Karpas-422 (cell line): ENCODE measurements at regions not wholly inside any gene's neighbourhood (a gene's known extent, or its start where the extent isn't known, plus 50 kb on each side); places are given as distances from the start of the nearest gene placed in this dataset.
A peak's percentile ranks its signal among the peaks of the same experiment; 100 is the strongest.

Experiments used
- DNase-seq: peaks from one replicate; pipeline ENCODE4 v3.0.0-alpha.2; 2015
- H2AFZ ChIP-seq: fragments of 200-600 bp; sonication (generic); 2 replicates; pipeline ENCODE4 v1.6.1; 2014; ENCODE audit warnings: antibody characterized with exemption, low read length, mixed read lengths
- H3K27ac ChIP-seq: fragments of 200-600 bp; sonication (generic); 2 replicates; pipeline ENCODE4 v1.5.1; 2014; ENCODE audit warnings: mild to moderate bottlenecking, low read length, moderate library complexity
- H3K27me3 ChIP-seq: fragments of 200-600 bp; sonication (generic); 2 replicates; pipeline ENCODE4 v1.6.1; 2014; ENCODE audit warnings: low read length, mixed read lengths
- H3K36me3 ChIP-seq: fragments of 200-600 bp; sonication (generic); 2 replicates; pipeline ENCODE4 v1.6.1; 2014; ENCODE audit warnings: low read length, mixed read lengths; ENCODE audit not compliant: insufficient read depth
- H3K4me1 ChIP-seq: fragments of 200-600 bp; sonication (generic); 2 replicates; pipeline ENCODE4 v1.6.1; 2014; ENCODE audit warnings: mild to moderate bottlenecking, low read length, mixed read lengths
- H3K4me2 ChIP-seq: fragments of 200-600 bp; sonication (generic); 2 replicates; pipeline ENCODE4 v1.6.1; 2014; ENCODE audit warnings: low read length, low read depth, mild to moderate bottlenecking; ENCODE audit not compliant: poor library complexity, severe bottlenecking
- H3K4me3 ChIP-seq: fragments of 200-600 bp; sonication (generic); 2 replicates; pipeline ENCODE4 v1.5.1; 2014; ENCODE audit warnings: mild to moderate bottlenecking, antibody characterized with exemption, low read length, mixed read lengths
- H3K79me2 ChIP-seq: fragments of 200-600 bp; sonication (generic); 2 replicates; pipeline ENCODE4 v1.6.1; 2014; ENCODE audit warnings: mild to moderate bottlenecking, low read length, mixed read lengths
- H3K9ac ChIP-seq: fragments of 200-600 bp; sonication (generic); 2 replicates; pipeline ENCODE4 v1.6.0; 2014; ENCODE audit warnings: low read length
- H3K9me2 ChIP-seq: fragments of 200-600 bp; sonication (generic), shearing (Covaris generic); replicated peaks from 2 replicates; pipeline ENCODE4 v1.6.0; 2014; ENCODE audit warnings: mild to moderate bottlenecking, low read length, moderate library complexity; ENCODE audit not compliant: insufficient read depth
- H3K9me3 ChIP-seq: fragments of 300-700, 200-600 bp; sonication (generic); 2 replicates; pipeline ENCODE4 v1.6.1; 2014; ENCODE audit warnings: low read length, mixed read lengths
- H4K20me1 ChIP-seq: fragments of 200-600 bp; sonication (generic); 2 replicates; pipeline ENCODE4 v1.6.1; 2014; ENCODE audit warnings: mild to moderate bottlenecking, antibody characterized with exemption, low read length, low read depth; ENCODE audit not compliant: insufficient read depth

GRCh38 chr17:63096426-63096825 lies 130.4 kb downstream of the TANC2 start:
- Histone ChIP-seq H3K9me3 (no peaks in the 10 kb centered on the region), H3K4me3 (no peak overlapping the region), H3K4me1 (peaks cover 8% of the 10 kb centered on the region), H3K79me2 (no peaks in the 10 kb centered on the region), H4K20me1 (no peaks in the 10 kb centered on the region; the same call in 1 of the 2 replicates), H3K27ac (no peak overlapping the region), H3K4me2 (no peak overlapping the region), H2AFZ (no peak overlapping the region), H3K27me3 (no peaks in the 10 kb centered on the region), H3K9ac (no peak overlapping the region), H3K9me2 (no peaks in the 10 kb centered on the region), H3K36me3 (no peaks in the 10 kb centered on the region)
- no peak for DNase-seq

- H3K4me1 ChIP-seq, result peaks cover 8% of the 10 kb centered on the region
- no peaks in the 10 kb centered on the region; the same call in 1 of the 2 replicates for H4K20me1 ChIP-seq
- no peaks in the 10 kb centered on the region for H3K27me3 ChIP-seq
- H3K9me2 ChIP-seq, result no peaks in the 10 kb centered on the region
- H3K9ac ChIP-seq, result no peak overlapping the region
- no peak overlapping the region for H2AFZ ChIP-seq
- DNase-seq, result no peak
- no peak overlapping the region for H3K4me2 ChIP-seq
- H3K9me3 ChIP-seq, result no peaks in the 10 kb centered on the region
- no peak overlapping the region for H3K27ac ChIP-seq
- no peaks in the 10 kb centered on the region for H3K36me3 ChIP-seq
- no peaks in the 10 kb centered on the region for H3K79me2 ChIP-seq
- H3K4me3 ChIP-seq, result no peak overlapping the region
Observed at GRCh38 chr17:63099425-63099824, 133.4 kb downstream of the TANC2 start.

- no peak overlapping the region for H3K27ac ChIP-seq
- H3K27me3 ChIP-seq, result no peaks in the 10 kb centered on the region
- peaks cover 8% of the 10 kb centered on the region for H3K4me1 ChIP-seq
- no peaks in the 10 kb centered on the region for H3K36me3 ChIP-seq
- no peaks in the 10 kb centered on the region for H4K20me1 ChIP-seq
- H3K9me3 ChIP-seq, result no peaks in the 10 kb centered on the region
- H3K79me2 ChIP-seq, result no peaks in the 10 kb centered on the region
- no peaks in the 10 kb centered on the region for H3K9me2 ChIP-seq
- H3K4me2 ChIP-seq, result no peak overlapping the region
- H3K4me3 ChIP-seq, result no peak overlapping the region
- no peak overlapping the region for H3K9ac ChIP-seq
- DNase-seq, result no peak
- H2AFZ ChIP-seq, result no peak overlapping the region
Observed at GRCh38 chr17:63102034-63102433, 136.0 kb downstream of the TANC2 start.

- Histone ChIP-seq H3K27ac (no peak overlapping the region), H3K36me3 (no peaks in the 10 kb centered on the region), H3K79me2 (no peaks in the 10 kb centered on the region), H3K27me3 (no peaks in the 10 kb centered on the region), H4K20me1 (no peaks in the 10 kb centered on the region; the same call in 1 of the 2 replicates), H2AFZ (no peak overlapping the region), H3K9me3 (no peaks in the 10 kb centered on the region), H3K9ac (no peak overlapping the region), H3K4me3 (no peak overlapping the region), H3K4me2 (no peak overlapping the region), H3K9me2 (no peaks in the 10 kb centered on the region), H3K4me1 (no peaks in the 10 kb centered on the region)
- DNase-seq, result no peak
Observed at GRCh38 chr17:63106050-63106449, 140.0 kb downstream of the TANC2 start.

- H3K9me2 ChIP-seq, result no peaks in the 10 kb centered on the region
- no peak overlapping the region for H3K4me3 ChIP-seq
- H3K4me1 ChIP-seq, result no peaks in the 10 kb centered on the region
- no peaks in the 10 kb centered on the region for H3K36me3 ChIP-seq
- H3K9me3 ChIP-seq, result no peaks in the 10 kb centered on the region
- no peak overlapping the region for H3K9ac ChIP-seq
- H3K4me2 ChIP-seq, result no peak overlapping the region
- H3K79me2 ChIP-seq, result no peaks in the 10 kb centered on the region
- no peak overlapping the region for H3K27ac ChIP-seq
- H4K20me1 ChIP-seq, result peaks cover 4% of the 10 kb centered on the region; the same call in 1 of the 2 replicates
- no peaks in the 10 kb centered on the region for H3K27me3 ChIP-seq
- H2AFZ ChIP-seq, result no peak overlapping the region
- DNase-seq, result no peak
Observed at GRCh38 chr17:63109661-63110060, 143.6 kb downstream of the TANC2 start.

GRCh38 chr17:63113167-63113566 lies 147.1 kb downstream of the TANC2 start:
- H4K20me1 ChIP-seq, result peaks cover 4% of the 10 kb centered on the region; the same call in 1 of the 2 replicates
- H3K4me2 ChIP-seq, result no peak overlapping the region
- H2AFZ ChIP-seq, result no peak overlapping the region
- no peaks in the 10 kb centered on the region for H3K36me3 ChIP-seq
- peak; percentile 69 for DNase-seq
- H3K4me3 ChIP-seq, result no peak overlapping the region
- no peaks in the 10 kb centered on the region for H3K27me3 ChIP-seq
- no peak overlapping the region for H3K27ac ChIP-seq
- H3K9me3 ChIP-seq, result no peaks in the 10 kb centered on the region
- H3K9ac ChIP-seq, result no peak overlapping the region
- no peaks in the 10 kb centered on the region for H3K79me2 ChIP-seq
- H3K9me2 ChIP-seq, result no peaks in the 10 kb centered on the region
- H3K4me1 ChIP-seq, result no peaks in the 10 kb centered on the region

GRCh38 chr17:63116228-63116627 lies 150.2 kb downstream of the TANC2 start:
- DNase-seq, result no peak

GRCh38 chr17:63116967-63117830 lies 151.2 kb downstream of the TANC2 start:
- DNase-seq, result no peak
- Histone ChIP-seq H3K27me3 (no peaks in the 10 kb centered on the region), H3K36me3 (no peaks in the 10 kb centered on the region), H3K4me1 (no peaks in the 10 kb centered on the region), H3K9ac (no peak overlapping the region), H2AFZ (no peak overlapping the region), H3K27ac (no peak overlapping the region), H3K9me3 (no peaks in the 10 kb centered on the region), H3K79me2 (no peaks in the 10 kb centered on the region), H3K9me2 (no peaks in the 10 kb centered on the region), H3K4me2 (no peak overlapping the region), H4K20me1 (peaks cover 4% of the 10 kb centered on the region; the same call in 1 of the 2 replicates), H3K4me3 (no peak overlapping the region)

More at GRCh38 chr17:63116228-63116627, 150.2 kb downstream of the TANC2 start:
- H3K9me3 ChIP-seq, result no peaks in the 10 kb centered on the region
- H3K79me2 ChIP-seq, result no peaks in the 10 kb centered on the region
- no peaks in the 10 kb centered on the region for H3K9me2 ChIP-seq
- no peak overlapping the region for H3K4me3 ChIP-seq
- H2AFZ ChIP-seq, result no peak overlapping the region
- H3K27me3 ChIP-seq, result no peaks in the 10 kb centered on the region
- H4K20me1 ChIP-seq, result peaks cover 4% of the 10 kb centered on the region; the same call in 1 of the 2 replicates
- no peaks in the 10 kb centered on the region for H3K4me1 ChIP-seq
- H3K9ac ChIP-seq, result no peak overlapping the region
- no peaks in the 10 kb centered on the region for H3K36me3 ChIP-seq
- H3K4me2 ChIP-seq, result no peak overlapping the region
- no peak overlapping the region for H3K27ac ChIP-seq
